K562 (cell line): ENCODE measurements at regions not wholly inside any gene's neighbourhood (a gene's known extent, or its start where the extent isn't known, plus 50 kb on each side); places are given as distances from the start of the nearest gene placed in this dataset.

Source experiments
- ATAC-seq: fragments of 200-7000 bp; cut with Tn5 transposase; 3 replicates; pipeline ENCODE4 v1.9.1; 2020; ENCODE audit warnings: moderate library complexity
- BruUV-seq: library from RNA; stranded (reverse); fragments of 400-500 nt; replicated peaks from 2 replicates; lab custom pipeline; 2021; lab: Mats Ljungman, UMichigan
- CTCF ChIA-PET: fragments of 300-600 bp; formaldehyde crosslinking; extraction: SDS; loops from one replicate; lab custom pipeline; 2021; ENCODE audit warnings: low intra/inter-chr PET ratio; lab: Yijun Ruan, JAX
- POLR2A ChIA-PET: fragments of 300-600, 350-650 bp; sonication (Branson Sonifier 250); formaldehyde crosslinking; extraction: SDS; loops from one replicate; lab custom pipeline; 2021; ENCODE audit warnings: antibody characterized with exemption, inconsistent platforms; lab: Yijun Ruan, JAX
- DNase-seq, 4 experiments: peaks; one replicate each; pipeline versions ENCODE4 v3.0.0 to v3.0.0-alpha.2; 2011 to 2018; ENCODE audit warnings: low spot score in 3 of 4, mixed read lengths in 3 of 4; ENCODE audit errors: extremely low read depth in 1 of 4
- FAIRE-seq: peaks from 2 replicates; lab custom pipeline; 2011; peaks lifted over from hg19 to GRCh38; lab: Jason Lieb, UNC
- H2AFZ ChIP-seq: 2 replicates; pipeline ENCODE4 v1.6.0; 2011; ENCODE audit warnings: low read depth, low read length, control low read depth, inconsistent platforms
- H3K27ac ChIP-seq: fragments of 200-600 bp; 3 replicates; pipeline ENCODE4 v1.8.0; 2011; ENCODE audit warnings: low read depth, mild to moderate bottlenecking, control low read depth, inconsistent platforms, low read length, moderate library complexity, mixed read lengths; ENCODE audit errors: extremely low read depth
- H3K27me3 ChIP-seq, 2 experiments: fragments of 300-600 bp in 1 of 2; 2 replicates in 1 of 2; 3 replicates in 1 of 2; pipeline versions ENCODE4 v1.6.0 to v1.8.0; 2011; ENCODE audit warnings: inconsistent platforms in 2 of 2, low read length in 2 of 2, mild to moderate bottlenecking in 1 of 2, mixed read lengths in 1 of 2, moderate library complexity in 1 of 2; ENCODE audit not compliant: control insufficient read depth in 2 of 2, insufficient read depth in 2 of 2
- H3K36me3 ChIP-seq: fragments of 300-600 bp; 3 replicates; pipeline ENCODE4 v1.8.0; 2011; ENCODE audit warnings: mild to moderate bottlenecking, low read length, inconsistent platforms; ENCODE audit not compliant: control insufficient read depth, insufficient read depth
- H3K4me1 ChIP-seq, 2 experiments: fragments of 200-600 bp in 1 of 2; replicated peaks in 1 of 2; 2 replicates in 1 of 2; 3 replicates in 1 of 2; pipeline versions ENCODE4 v1.5.1 to v1.8.0; 2011; ENCODE audit warnings: inconsistent platforms in 2 of 2, low read length in 2 of 2, mild to moderate bottlenecking in 1 of 2, mixed read lengths in 1 of 2, moderate library complexity in 1 of 2; ENCODE audit not compliant: control insufficient read depth in 2 of 2, insufficient read depth in 2 of 2
- H3K4me2 ChIP-seq: 2 replicates; pipeline ENCODE4 v1.6.1; 2011; ENCODE audit warnings: low read length, control low read depth, inconsistent platforms, mixed read lengths; ENCODE audit not compliant: insufficient read depth
- H3K4me3 ChIP-seq: fragments of 200-600 bp; sonication (generic), shearing (Covaris generic); 2 replicates; pipeline ENCODE4 v1.5.1; 2016; ENCODE audit warnings: control low read depth, inconsistent platforms
- H3K79me2 ChIP-seq: fragments of 200-600 bp; 3 replicates; pipeline ENCODE4 v1.8.0; 2011; ENCODE audit warnings: low read length, inconsistent platforms; ENCODE audit not compliant: control insufficient read depth, insufficient read depth
- H3K9ac ChIP-seq, 2 experiments: 2 replicates each; pipeline versions ENCODE4 v1.6.0 to v1.6.1; 2011; ENCODE audit warnings: low read depth in 2 of 2, low read length in 2 of 2, control low read depth in 1 of 2, inconsistent platforms in 1 of 2, mild to moderate bottlenecking in 1 of 2, mixed read lengths in 1 of 2; ENCODE audit not compliant: insufficient read depth in 1 of 2
- H3K9me1 ChIP-seq: one replicate; pipeline ENCODE4 v1.6.0; 2011; ENCODE audit warnings: inconsistent platforms, mild to moderate bottlenecking, low read length, moderate library complexity; ENCODE audit not compliant: control insufficient read depth, insufficient read depth
- H3K9me3 ChIP-seq: replicated peaks from 2 replicates; pipeline ENCODE4 v1.5.1; 2011; ENCODE audit warnings: low read depth, low read length, inconsistent platforms; ENCODE audit not compliant: control insufficient read depth, insufficient read depth
- H4K20me1 ChIP-seq: replicated peaks from 2 replicates; pipeline ENCODE4 v1.6.1; 2011; ENCODE audit warnings: low read length, inconsistent platforms, mixed read lengths; ENCODE audit not compliant: control insufficient read depth, insufficient read depth
- ATF3 ChIP-seq, 2 experiments: fragments of 450-650 bp in 1 of 2; sonication (generic) in 1 of 2; formaldehyde crosslinking in 1 of 2; IDR thresholded peaks in 1 of 2; conservative IDR thresholded peaks in 1 of 2; 2 replicates each; pipeline versions ENCODE4 v1.6.1 to v1.8.1; 2016 to 2023; ENCODE audit warnings: mild to moderate bottlenecking in 2 of 2, moderate library complexity in 2 of 2, inconsistent platforms in 1 of 2, missing genetic modification reagents in 1 of 2
- CHAMP1 ChIP-seq: fragments of 450-650 bp; IDR thresholded peaks from 2 replicates; pipeline ENCODE4 v1.6.1; 2016; ENCODE audit warnings: mild to moderate bottlenecking
- E2F3 ChIP-seq: fragments of 250-450 bp; sonication (Bioruptor Pico); IDR thresholded peaks from 2 replicates; pipeline ENCODE4 v1.4.0; 2020; ENCODE audit warnings: mild to moderate bottlenecking
- FOXK2 ChIP-seq, 2 experiments: fragments of 450-650 bp; IDR thresholded peaks in 1 of 2; conservative IDR thresholded peaks in 1 of 2; 2 replicates each; pipeline ENCODE4 v1.6.1; 2016; ENCODE audit warnings: low read depth in 2 of 2, mild to moderate bottlenecking in 1 of 2
- HCFC1 ChIP-seq: IDR thresholded peaks from 2 replicates; pipeline ENCODE4 v1.6.1; 2012; ENCODE audit warnings: low read depth, low read length, improper control_type of control experiment
- MEIS2 ChIP-seq: fragments of 450-650 bp; IDR thresholded peaks from 2 replicates; pipeline ENCODE4 v1.6.1; 2014; ENCODE audit warnings: mild to moderate bottlenecking; ENCODE audit not compliant: partially characterized antibody
- SMAD1 ChIP-seq: fragments of 150-350 bp; IDR thresholded peaks from 2 replicates; pipeline ENCODE4 v1.6.1; 2014; ENCODE audit warnings: low read length, low read depth; ENCODE audit not compliant: partially characterized antibody
- SREBF2 ChIP-seq: sonication (generic); formaldehyde crosslinking; IDR thresholded peaks from 2 replicates; pipeline ENCODE4 v1.4.0; 2020; ENCODE audit warnings: mild to moderate bottlenecking, missing genetic modification reagents
- TBL1XR1 ChIP-seq, 2 experiments: IDR thresholded peaks; 2 replicates each; pipeline ENCODE4 v1.6.1; 2012; ENCODE audit warnings: improper control_type of control experiment in 2 of 2, low read length in 2 of 2, mild to moderate bottlenecking in 1 of 2
- TCF15 ChIP-seq: fragments of 250-450 bp; sonication (Bioruptor Pico); IDR thresholded peaks from 2 replicates; pipeline ENCODE4 v1.8.0; 2022; ENCODE audit warnings: moderate library complexity, mild to moderate bottlenecking, inconsistent platforms
- ZNF644 ChIP-seq: fragments of 200-800 bp; sonication (Bioruptor generic); IDR thresholded peaks from 2 replicates; pipeline ENCODE4 v1.6.1; 2016; ENCODE audit warnings: low read depth, missing genetic modification characterization, missing compliant biosample characterization
- WGBS: fragments of 100-300 bp; shearing (Covaris generic); methylation state at CpG from one replicate; pipeline ENCODE4 v1.1.6; 2016; ENCODE audit warnings: low coverage, mixed read lengths; ENCODE audit not compliant: insufficient coverage; ENCODE audit errors: missing lambda C conversion rate; 5-methylcytosine and 5-hydroxymethylcytosine counted together
- in situ Hi-C: fragments of 300-500 bp; cut with MboI; formaldehyde crosslinking; loops from 4 replicates; pipeline ENCODE4 v1.15.0; 2018; ENCODE audit warnings: inconsistent platforms, mixed read lengths
- intact Hi-C: fragments of 100-400 bp; cut with micrococcal nuclease; formaldehyde crosslinking; loops from 2 replicates; pipeline ENCODE4 v1.14.2; 2022

- Histone ChIP-seq H3K9ac (no peak overlapping the region), H3K4me2 (no peak overlapping the region), H3K27ac (no peak overlapping the region), H3K36me3 (no peaks in the 10 kb centered on the region), H3K4me3 (no peak overlapping the region), H3K27me3 (no peaks in the 10 kb centered on the region), H2AFZ (no peak overlapping the region), H3K9me1 (no peaks in the 10 kb centered on the region), H4K20me1 (no peaks in the 10 kb centered on the region), H3K4me1 (no peaks in the 10 kb centered on the region), H3K79me2 (no peaks in the 10 kb centered on the region), H3K9me3 (no peaks in the 10 kb centered on the region)
- WGBS = 0% methylated on average over 2 of the region's 2 CpGs
- ATAC-seq = no peak
- in situ Hi-C loops = no loop called here
- no peak for DNase-seq
- TF ChIP-seq SREBF2 (CRISPR knock-in tag) (no peak), SMAD1 (no peak)
- ChIA-PET POLR2A (no interaction called here), CTCF (no interaction called here)
- BruUV-seq = no TSS peak
- intact Hi-C loops = no loop called here
- FAIRE-seq = no peak
Measured at GRCh38 chrX:106451933-106452332, 159.8 kb upstream of the RADX start.

DNA sequence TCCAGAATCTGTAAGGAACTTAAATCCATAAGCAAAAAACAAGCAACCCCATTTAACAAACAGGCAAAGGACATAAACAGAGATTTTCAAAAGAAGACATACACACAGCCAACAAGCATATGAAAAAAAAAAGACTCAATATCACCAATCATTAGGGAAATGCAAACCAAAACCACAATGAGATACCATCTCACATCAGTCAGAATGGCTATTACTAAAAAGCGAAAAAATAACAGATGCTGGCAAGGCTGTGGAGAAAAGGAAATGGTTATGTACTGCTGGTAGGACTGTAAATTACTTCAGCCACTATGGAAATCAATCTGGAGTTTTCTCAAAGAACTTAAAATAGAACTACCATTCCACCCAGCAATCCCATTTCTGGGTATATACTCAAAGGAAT is 156.8 kb upstream of the RADX start:
- ATAC-seq (no peak), FAIRE-seq (no peak)
- CTCF ChIA-PET = no interaction called here
- TF ChIP-seq TBL1XR1 (IDR thresholded peaks at IDR 0.05; ENCODE audit: low read length in 2 of 2) (no peak), MEIS2 (no peak), FOXK2 (conservative IDR thresholded peaks at IDR 0.05 in 1 of 2, IDR thresholded peaks at IDR 0.05 in 1 of 2; ENCODE audit: low read depth in 2 of 2) (no peak), E2F3 (CRISPR knock-in tag) (no peak), ATF3 (IDR thresholded peaks at IDR 0.05) (no peak), ATF3 (CRISPR knock-in tag; conservative IDR thresholded peaks at IDR 0.05) (no peak), ZNF644 (tag) (no peak), CHAMP1 (no peak), HCFC1 (no peak), TCF15 (no peak)

More for the DNA sequence above, 156.8 kb upstream of the RADX start:
- Histone ChIP-seq H4K20me1 (no peaks in the 10 kb centered on the region), H3K9me3 (no peaks in the 10 kb centered on the region), H3K4me3 (no peak overlapping the region), H3K9me1 (no peaks in the 10 kb centered on the region), H3K4me2 (no peak overlapping the region), H3K27me3 (no peaks in the 10 kb centered on the region), H3K36me3 (no peaks in the 10 kb centered on the region), H2AFZ (no peak overlapping the region), H3K79me2 (no peaks in the 10 kb centered on the region), H3K9ac (no peak overlapping the region), H3K4me1 (no peaks in the 10 kb centered on the region), H3K27ac (no peak overlapping the region)
- no peak for DNase-seq
- POLR2A ChIA-PET = no interaction called here
- in situ Hi-C loops (no loop called here), intact Hi-C loops (no loop called here)
- 0% methylated on average over 1 of the region's 1 CpG for WGBS
- BruUV-seq = no TSS peak
